ENCODE measurements at regions not wholly inside any gene's neighbourhood (a gene's known extent, or its start where the extent isn't known, plus 50 kb on each side); places are given as distances from the start of the nearest gene placed in this dataset.
"Not testable (repeated sequence)": the region's sequence is repeated elsewhere in the genome, so short reads cannot be mapped to it uniquely, and the experiment has no call there.

DNA sequence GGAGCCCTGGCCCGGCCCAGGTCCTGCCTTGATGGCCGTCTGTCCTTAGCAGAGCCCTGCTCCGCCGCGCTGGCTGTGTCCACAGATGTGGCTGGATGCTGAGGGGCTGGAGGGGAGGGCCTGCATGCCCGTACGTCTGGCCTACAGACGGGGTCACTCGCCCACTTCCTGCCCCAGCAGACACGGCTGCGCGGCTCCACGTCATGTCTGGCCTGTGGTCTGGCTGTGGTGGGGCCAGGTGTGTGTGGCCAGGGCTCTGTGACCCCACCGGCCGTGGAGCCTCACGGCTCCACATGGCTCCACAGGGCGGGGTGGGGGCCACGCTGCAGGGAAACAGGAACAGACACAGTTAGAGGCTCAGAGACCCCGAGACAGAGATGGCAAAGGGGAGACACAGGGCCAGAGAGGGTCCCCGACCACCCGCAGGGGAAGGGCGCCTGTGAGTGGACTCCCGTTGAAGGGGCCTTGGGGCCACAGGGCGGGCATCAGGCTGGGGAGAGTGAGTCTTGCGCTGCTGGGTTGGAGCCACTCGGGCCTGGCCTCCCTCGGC lies 65.5 kb downstream of the TMEM121 start:
- TF ChIP-seq, protein P1, sequence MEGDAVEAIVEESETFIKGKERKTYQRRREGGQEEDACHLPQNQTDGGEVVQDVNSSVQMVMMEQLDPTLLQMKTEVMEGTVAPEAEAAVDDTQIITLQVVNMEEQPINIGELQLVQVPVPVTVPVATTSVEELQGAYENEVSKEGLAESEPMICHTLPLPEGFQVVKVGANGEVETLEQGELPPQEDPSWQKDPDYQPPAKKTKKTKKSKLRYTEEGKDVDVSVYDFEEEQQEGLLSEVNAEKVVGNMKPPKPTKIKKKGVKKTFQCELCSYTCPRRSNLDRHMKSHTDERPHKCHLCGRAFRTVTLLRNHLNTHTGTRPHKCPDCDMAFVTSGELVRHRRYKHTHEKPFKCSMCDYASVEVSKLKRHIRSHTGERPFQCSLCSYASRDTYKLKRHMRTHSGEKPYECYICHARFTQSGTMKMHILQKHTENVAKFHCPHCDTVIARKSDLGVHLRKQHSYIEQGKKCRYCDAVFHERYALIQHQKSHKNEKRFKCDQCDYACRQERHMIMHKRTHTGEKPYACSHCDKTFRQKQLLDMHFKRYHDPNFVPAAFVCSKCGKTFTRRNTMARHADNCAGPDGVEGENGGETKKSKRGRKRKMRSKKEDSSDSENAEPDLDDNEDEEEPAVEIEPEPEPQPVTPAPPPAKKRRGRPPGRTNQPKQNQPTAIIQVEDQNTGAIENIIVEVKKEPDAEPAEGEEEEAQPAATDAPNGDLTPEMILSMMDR (IDR thresholded peaks at IDR 0.05) = not testable (repeated sequence)
- not testable (repeated sequence) for TF ChIP-seq POLR2A, POLR2AphosphoS5 (IDR thresholded peaks at IDR 0.05)
